HG02884 (cell line): ENCODE measurements at regions not wholly inside any gene's neighbourhood (a gene's known extent, or its start where the extent isn't known, plus 50 kb on each side); places are given as distances from the start of the nearest gene placed in this dataset.
"Not testable (repeated sequence)": the region's sequence is repeated elsewhere in the genome, so short reads cannot be mapped to it uniquely, and the experiment has no call there.

Experiments used
- ATAC-seq: cut with Tn5 transposase; IDR thresholded peaks from one replicate; pipeline ENCODE4 v1.9.1; 2021; ENCODE audit warnings: mild to moderate bottlenecking, moderate library complexity; ENCODE audit not compliant: unreplicated experiment

- no peak for ATAC-seq
Observed at GRCh38 chr13:30816736-30817135, 81.4 kb downstream of the ALOX5AP start.

- ATAC-seq: no peak
Observed at GRCh38 chr13:30818323-30818960, 83.1 kb downstream of the ALOX5AP start.

GRCh38 chr13:30819136-30819888 is 84.0 kb downstream of the ALOX5AP start:
- no peak for ATAC-seq

GRCh38 chr13:30821421-30821820 is 84.7 kb upstream of the MEDAG start:
- ATAC-seq: no peak

- no peak for ATAC-seq
Observed at GRCh38 chr13:30824651-30825050, 81.4 kb upstream of the MEDAG start.

- no peak for ATAC-seq
Observed at GRCh38 chr13:30826911-30827577, 79.0 kb upstream of the MEDAG start.

GRCh38 chr13:30827578-30827925 is 78.5 kb upstream of the MEDAG start:
- ATAC-seq: no peak

GRCh38 chr13:30829145-30829832 is 76.8 kb upstream of the MEDAG start:
- no peak for ATAC-seq

- ATAC-seq: no peak
Observed at GRCh38 chr13:30829833-30830637, 76.0 kb upstream of the MEDAG start.

GRCh38 chr13:30830638-30830965 is 75.5 kb upstream of the MEDAG start:
- ATAC-seq: no peak

GRCh38 chr13:30831515-30831914 is 74.6 kb upstream of the MEDAG start:
- no peak for ATAC-seq

- ATAC-seq: no peak
Observed at GRCh38 chr13:30832377-30832776, 73.7 kb upstream of the MEDAG start.

- no peak for ATAC-seq
Observed at GRCh38 chr13:30832845-30833332, 73.2 kb upstream of the MEDAG start.

GRCh38 chr13:30835442-30835841 is 70.6 kb upstream of the MEDAG start:
- no peak for ATAC-seq

- ATAC-seq: no peak
Observed at GRCh38 chr13:30837227-30838159, 68.6 kb upstream of the MEDAG start.

GRCh38 chr13:30839636-30840035 is 66.4 kb upstream of the MEDAG start:
- not testable (repeated sequence) for ATAC-seq

- no peak for ATAC-seq
Observed at GRCh38 chr13:30840515-30840914, 65.6 kb upstream of the MEDAG start.

GRCh38 chr13:30841154-30841553 is 64.9 kb upstream of the MEDAG start:
- ATAC-seq: no peak

- ATAC-seq: no peak
Observed at GRCh38 chr13:30843548-30843947, 62.5 kb upstream of the MEDAG start.
